IPS DF 6.9 (cell line): ENCODE measurements at regions not wholly inside any gene's neighbourhood (a gene's known extent, or its start where the extent isn't known, plus 50 kb on each side); places are given as distances from the start of the nearest gene placed in this dataset.

Source experiments
- DNase-seq: peaks from one replicate; pipeline ENCODE4 v3.0.0-alpha.2; 2013; ENCODE audit warnings: low read depth, low spot score
- H3K27ac ChIP-seq: one replicate; pipeline ENCODE4 v1.5.1; 2013; ENCODE audit warnings: low read length, control low read depth
- H3K27me3 ChIP-seq: 2 replicates; pipeline ENCODE4 v1.6.1; 2013; ENCODE audit warnings: mild to moderate bottlenecking, low read length; ENCODE audit not compliant: control insufficient read depth, insufficient read depth
- H3K36me3 ChIP-seq: 2 replicates; pipeline ENCODE4 v1.6.1; 2013; ENCODE audit warnings: low read length; ENCODE audit not compliant: control insufficient read depth, insufficient read depth
- H3K4me1 ChIP-seq: 2 replicates; pipeline ENCODE4 v1.6.1; 2013; ENCODE audit warnings: low read length; ENCODE audit not compliant: control insufficient read depth, insufficient read depth
- H3K4me3 ChIP-seq: 2 replicates; pipeline ENCODE4 v1.5.1; 2013; ENCODE audit warnings: mild to moderate bottlenecking, low read length
- H3K9me3 ChIP-seq: 2 replicates; pipeline ENCODE4 v1.6.1; 2013; ENCODE audit warnings: low read length, inconsistent platforms; ENCODE audit not compliant: control insufficient read depth, insufficient read depth
- WGBS: extraction: QIAGEN DNeasy Blood & Tissue Kit; methylation state at CpG from one replicate; pipeline ENCODE4 v1.1.7; 2013; ENCODE audit warnings: mixed read lengths, missing lambda C conversion rate; ENCODE audit not compliant: insufficient read length, insufficient coverage; 5-methylcytosine and 5-hydroxymethylcytosine counted together

DNA sequence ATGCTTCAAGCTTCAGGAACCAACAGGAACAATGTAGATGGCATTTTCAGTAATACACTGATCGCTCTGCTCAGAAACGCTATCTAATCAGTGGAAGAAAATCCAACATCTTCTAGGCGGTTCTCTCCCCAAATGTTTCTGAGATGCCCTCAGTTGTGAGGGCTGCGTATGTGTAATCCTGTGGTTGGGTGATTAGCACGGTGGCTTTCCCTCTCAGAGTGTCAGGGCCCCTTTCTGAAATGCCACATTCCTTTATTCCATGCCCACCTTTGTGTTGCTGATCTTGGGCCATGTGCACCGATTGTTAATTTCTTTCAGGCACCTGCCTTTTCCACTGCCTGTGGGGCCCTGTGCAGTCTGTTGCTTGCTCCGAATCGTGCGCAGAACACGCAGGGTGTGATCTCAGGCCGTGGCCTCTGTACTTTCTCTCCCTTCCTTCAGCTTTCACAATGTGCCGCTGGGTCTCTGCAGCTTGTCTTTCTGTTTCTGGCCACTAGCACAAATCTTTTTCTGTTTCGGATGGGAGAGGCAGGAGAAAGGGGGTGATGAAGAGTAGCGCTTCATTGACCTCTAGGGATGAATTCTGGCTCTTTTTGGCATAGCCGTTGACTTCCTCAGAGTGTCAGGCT, 324.0 kb downstream of the PARP8 start:
- H3K27ac ChIP-seq, result no peak overlapping the region
- no peaks in the 10 kb centered on the region for H3K9me3 ChIP-seq
- no peaks in the 10 kb centered on the region for H3K27me3 ChIP-seq
- no peak for DNase-seq
- no CpG with 5 or more reads among the region's 15 CpGs for WGBS
- no peaks in the 10 kb centered on the region for H3K36me3 ChIP-seq
- H3K4me1 ChIP-seq, result peaks cover 1% of the 10 kb centered on the region; the same call in 1 of the 2 replicates
- H3K4me3 ChIP-seq, result no peak overlapping the region

DNA sequence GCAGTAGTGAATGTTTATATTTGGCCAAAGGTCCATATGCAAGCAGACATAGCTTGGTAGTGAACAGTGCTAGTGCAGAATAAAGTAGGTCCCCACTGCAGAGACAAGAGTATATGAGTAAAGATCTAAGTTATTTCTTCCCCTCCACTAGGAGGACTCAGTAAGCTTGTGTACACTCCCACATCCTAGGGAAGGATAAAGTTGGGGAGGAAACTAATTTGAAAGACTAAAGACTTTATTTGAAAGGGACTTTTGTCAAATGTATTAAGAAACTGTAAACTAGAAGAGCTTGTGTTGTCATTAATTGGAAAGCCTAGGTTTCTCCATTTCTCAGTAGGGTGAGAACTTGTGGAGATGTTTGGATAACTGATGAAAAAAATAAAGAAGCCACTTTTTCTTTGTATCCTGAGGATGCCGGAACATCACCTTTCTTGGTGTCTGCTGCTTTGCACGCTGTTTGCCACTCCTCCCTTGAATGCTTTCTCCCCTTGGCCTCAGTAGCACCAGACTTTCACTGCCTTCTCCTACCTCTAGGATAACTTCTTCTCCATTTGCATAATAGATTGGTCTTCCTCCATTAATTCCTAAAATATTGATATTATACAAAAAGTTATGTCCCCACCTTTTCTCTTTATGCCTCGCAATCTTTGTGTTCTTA, 329.0 kb downstream of the PARP8 start:
- H3K4me1 ChIP-seq, result peaks cover 1% of the 10 kb centered on the region; the same call in 1 of the 2 replicates
- H3K36me3 ChIP-seq, result no peaks in the 10 kb centered on the region
- no peak for DNase-seq
- no peak overlapping the region for H3K4me3 ChIP-seq
- WGBS, result no CpG with 5 or more reads among the region's 3 CpGs
- no peaks in the 10 kb centered on the region for H3K9me3 ChIP-seq
- no peaks in the 10 kb centered on the region for H3K27me3 ChIP-seq
- no peak overlapping the region for H3K27ac ChIP-seq

DNA sequence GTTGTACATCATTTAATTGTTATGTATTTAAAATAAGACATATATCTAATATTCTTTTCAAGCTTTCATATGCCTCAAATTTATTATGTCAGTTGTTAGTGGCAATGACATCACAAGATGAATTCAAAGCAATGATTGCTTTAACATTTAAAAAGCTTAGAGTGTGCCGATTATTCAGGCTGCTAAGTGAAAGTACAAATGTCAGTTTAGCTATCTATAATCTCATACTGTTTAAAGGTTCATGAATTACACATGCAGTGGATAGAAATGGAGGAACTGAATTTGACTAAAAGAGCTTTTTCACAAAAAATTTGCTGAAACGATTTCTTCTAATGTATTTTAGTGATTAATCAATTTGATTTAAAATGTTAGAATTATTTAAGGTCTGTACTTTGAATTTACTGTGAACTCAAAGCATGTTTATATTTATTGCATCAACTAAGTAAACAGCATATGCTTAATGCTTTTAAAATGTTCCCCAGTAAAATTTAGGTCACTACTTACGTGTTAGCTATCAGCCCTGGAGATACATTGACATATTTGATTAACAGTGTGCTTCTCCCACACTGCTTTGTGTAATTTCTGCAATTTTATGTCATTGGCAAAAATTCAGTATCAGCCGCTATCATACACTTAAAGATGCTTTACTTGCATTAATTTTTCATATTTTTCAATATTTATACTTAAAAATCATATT, 334.9 kb downstream of the PARP8 start:
- 100% methylated on average over 1 of the region's 4 CpGs for WGBS
- no peaks in the 10 kb centered on the region for H3K4me1 ChIP-seq
- no peaks in the 10 kb centered on the region for H3K36me3 ChIP-seq
- no peaks in the 10 kb centered on the region for H3K27me3 ChIP-seq
- no peak overlapping the region for H3K27ac ChIP-seq
- H3K9me3 ChIP-seq, result no peaks in the 10 kb centered on the region
- no peak overlapping the region for H3K4me3 ChIP-seq
- DNase-seq, result no peak

DNA sequence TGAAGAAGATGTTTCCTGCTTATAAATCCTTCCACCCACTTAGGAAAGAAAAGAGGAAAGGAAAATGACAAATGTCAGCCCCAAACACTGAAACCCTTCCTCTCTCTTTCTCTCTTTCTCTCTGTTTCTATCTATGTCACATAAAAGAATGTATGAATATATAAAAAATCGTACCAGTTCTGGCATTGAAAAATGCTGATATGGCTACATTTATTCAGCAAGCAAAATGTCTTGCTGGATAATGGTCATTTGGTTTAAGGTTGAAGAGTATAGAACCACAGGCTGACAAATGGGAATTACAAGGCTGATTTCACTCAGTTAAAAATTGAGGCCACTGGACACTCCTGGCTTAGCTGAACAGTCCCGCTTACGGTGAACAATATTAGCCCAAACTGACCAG, 335.9 kb downstream of the PARP8 start:
- no CpG with 5 or more reads among the region's 3 CpGs for WGBS
- no peak overlapping the region for H3K27ac ChIP-seq
- H3K4me3 ChIP-seq, result no peak overlapping the region
- H3K9me3 ChIP-seq, result no peaks in the 10 kb centered on the region
- H3K36me3 ChIP-seq, result no peaks in the 10 kb centered on the region
- H3K4me1 ChIP-seq, result no peaks in the 10 kb centered on the region
- no peaks in the 10 kb centered on the region for H3K27me3 ChIP-seq
- DNase-seq, result no peak

DNA sequence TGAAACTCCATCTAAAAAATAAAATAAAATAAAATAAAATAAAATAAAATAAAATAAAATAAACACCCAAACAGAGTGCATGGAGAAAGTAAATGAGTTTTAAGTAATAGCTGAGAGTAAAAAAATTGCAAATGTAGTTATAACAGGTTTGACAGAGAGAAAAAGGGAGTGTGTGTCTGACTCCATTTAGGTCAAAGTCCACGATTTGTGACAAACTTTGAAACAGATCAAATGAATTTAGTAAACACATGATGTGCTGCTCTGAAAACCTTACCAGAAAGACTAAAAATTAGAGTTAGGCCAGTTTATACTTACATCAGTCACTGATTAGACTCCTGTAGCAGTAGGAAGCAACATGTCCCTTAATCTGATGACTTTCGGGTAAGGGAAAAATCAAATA, 346.6 kb downstream of the PARP8 start:
- no peaks in the 10 kb centered on the region for H3K36me3 ChIP-seq
- no peak for DNase-seq
- no peaks in the 10 kb centered on the region for H3K27me3 ChIP-seq
- H3K4me1 ChIP-seq, result no peaks in the 10 kb centered on the region
- no CpG with 5 or more reads among the region's 2 CpGs for WGBS
- no peaks in the 10 kb centered on the region for H3K9me3 ChIP-seq
- no peak overlapping the region for H3K4me3 ChIP-seq
- no peak overlapping the region for H3K27ac ChIP-seq

DNA sequence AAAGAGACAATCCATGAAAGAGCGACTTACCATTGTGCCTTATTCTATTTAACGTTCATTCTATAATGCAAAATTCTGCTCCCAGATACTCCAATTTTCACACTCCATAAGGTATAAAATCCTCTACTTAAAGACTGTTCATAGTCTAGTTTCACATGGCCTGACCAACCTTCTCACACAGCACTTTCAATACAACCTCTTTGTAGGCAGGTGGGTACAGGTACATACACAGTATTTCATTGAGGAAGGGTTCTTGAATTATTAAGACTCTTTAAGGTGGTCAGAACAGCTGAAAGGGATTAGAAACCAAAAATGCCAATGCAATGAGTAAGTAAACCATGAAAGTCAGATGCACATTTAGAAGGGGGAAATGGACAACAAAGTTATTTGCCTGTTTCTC, 352.0 kb downstream of the PARP8 start:
- no peak for DNase-seq
- Histone ChIP-seq H3K27me3 (no peaks in the 10 kb centered on the region; the same call in 1 of the 2 replicates), H3K4me1 (no peaks in the 10 kb centered on the region), H3K36me3 (no peaks in the 10 kb centered on the region), H3K4me3 (no peak overlapping the region), H3K27ac (no peak overlapping the region), H3K9me3 (no peaks in the 10 kb centered on the region)
- 100% methylated on average over 1 of the region's 2 CpGs for WGBS

DNA sequence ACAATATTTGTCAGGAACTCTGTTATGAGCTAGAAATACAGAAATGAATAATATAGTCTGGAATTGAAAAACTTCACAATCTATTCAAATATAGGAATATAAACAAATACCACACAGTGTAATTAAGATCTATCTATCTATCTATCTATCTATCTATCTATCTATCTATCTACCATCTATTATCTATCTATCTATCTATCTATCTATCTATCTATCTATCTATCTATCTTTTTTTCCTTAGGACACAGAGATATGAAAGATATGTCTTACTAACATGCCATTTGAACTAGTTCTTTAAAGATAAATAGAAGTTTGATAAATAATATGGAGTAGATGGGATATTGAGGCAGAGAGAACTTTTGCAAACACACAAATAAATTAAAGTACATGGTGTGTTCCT, 357.8 kb downstream of the PARP8 start:
- Histone ChIP-seq H3K4me3 (no peak overlapping the region), H3K4me1 (no peaks in the 10 kb centered on the region), H3K27ac (no peak overlapping the region), H3K27me3 (no peaks in the 10 kb centered on the region; the same call in 1 of the 2 replicates), H3K36me3 (no peaks in the 10 kb centered on the region), H3K9me3 (no peaks in the 10 kb centered on the region)
- DNase-seq, result no peak

DNA sequence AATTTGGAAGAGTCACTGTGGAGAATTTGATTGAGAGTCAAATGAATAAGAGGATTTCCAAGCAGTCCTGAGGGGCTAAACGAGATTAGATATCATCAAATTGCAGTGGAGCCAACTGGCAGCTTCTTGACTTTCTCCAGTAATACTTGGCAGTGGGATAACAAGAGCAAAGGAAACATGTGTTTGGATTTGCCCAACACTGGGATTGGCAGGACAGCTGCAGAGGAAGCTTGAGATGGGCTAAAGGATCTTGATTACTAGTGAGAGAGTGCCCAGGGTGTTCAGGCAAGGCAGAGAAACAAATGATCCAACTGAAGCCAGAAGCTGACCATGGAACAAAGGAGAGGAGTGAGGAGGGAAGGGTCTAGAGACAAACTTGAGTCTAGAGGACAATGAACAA, 356.0 kb upstream of the ISL1 start:
- Histone ChIP-seq H3K9me3 (no peaks in the 10 kb centered on the region), H3K27me3 (no peaks in the 10 kb centered on the region), H3K4me1 (no peaks in the 10 kb centered on the region), H3K36me3 (no peaks in the 10 kb centered on the region), H3K27ac (no peak overlapping the region), H3K4me3 (no peak overlapping the region)
- DNase-seq, result no peak
- no CpG with 5 or more reads among the region's 1 CpG for WGBS

DNA sequence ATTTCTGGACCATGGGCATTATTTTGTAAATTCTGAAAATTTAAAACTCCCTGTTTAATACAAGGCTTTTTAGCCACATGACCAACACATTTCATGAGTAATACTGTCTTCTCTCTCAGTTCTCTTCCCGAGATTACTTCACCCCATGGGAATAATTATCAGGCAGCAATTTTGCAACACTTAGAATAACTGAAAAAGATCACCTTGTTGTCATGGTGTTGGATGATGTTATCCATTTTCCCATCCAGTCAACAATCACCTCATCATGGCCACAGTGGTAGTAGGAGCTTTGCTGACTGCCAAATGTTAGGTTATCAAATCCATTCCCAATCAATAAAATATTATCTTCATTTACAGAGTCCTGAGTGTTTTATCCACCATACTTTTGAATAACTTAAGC, 354.9 kb upstream of the ISL1 start:
- no CpG with 5 or more reads among the region's 1 CpG for WGBS
- H3K27me3 ChIP-seq, result no peaks in the 10 kb centered on the region
- no peak for DNase-seq
- H3K27ac ChIP-seq, result no peak overlapping the region
- no peaks in the 10 kb centered on the region for H3K36me3 ChIP-seq
- H3K4me3 ChIP-seq, result no peak overlapping the region
- no peaks in the 10 kb centered on the region for H3K9me3 ChIP-seq
- no peaks in the 10 kb centered on the region for H3K4me1 ChIP-seq

DNA sequence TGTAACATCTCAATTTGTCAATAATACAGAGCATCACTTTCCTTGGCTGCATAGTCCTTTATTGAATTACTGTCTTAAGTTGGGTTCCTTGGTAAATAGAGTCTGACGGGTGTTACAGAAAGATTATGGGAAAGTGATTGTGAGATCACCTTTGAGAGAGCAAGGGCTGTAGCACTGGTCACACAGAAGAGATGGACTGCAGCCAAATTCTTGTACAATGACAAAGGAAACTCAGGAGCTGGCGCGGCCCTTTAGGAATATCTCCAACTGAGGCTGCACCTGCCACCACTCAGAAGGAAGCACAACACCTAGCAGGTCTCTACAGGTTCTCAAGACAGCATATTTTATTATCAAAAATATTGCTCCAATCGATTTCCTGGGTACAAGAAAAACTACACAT, 350.0 kb upstream of the ISL1 start:
- Histone ChIP-seq H3K27me3 (no peaks in the 10 kb centered on the region), H3K27ac (no peak overlapping the region), H3K4me1 (no peaks in the 10 kb centered on the region), H3K9me3 (no peaks in the 10 kb centered on the region), H3K36me3 (no peaks in the 10 kb centered on the region), H3K4me3 (no peak overlapping the region)
- WGBS, result no CpG with 5 or more reads among the region's 4 CpGs
- no peak for DNase-seq
